Smooth muscle cell (in vitro differentiated cells): ENCODE measurements at regions not wholly inside any gene's neighbourhood (a gene's known extent, or its start where the extent isn't known, plus 50 kb on each side); places are given as distances from the start of the nearest gene placed in this dataset.

Source experiments
- DNase-seq: peaks from one replicate; lab custom pipeline; 2025; ENCODE audit not compliant: unreplicated experiment; lab: John Stamatoyannopoulos, UW
- H2AFZ ChIP-seq: fragments of 200-600 bp; sonication (generic); 2 replicates; pipeline ENCODE4 v1.6.0; 2016; ENCODE audit warnings: antibody characterized with exemption, low read depth, mild to moderate bottlenecking
- H3F3A ChIP-seq: fragments of 200-600 bp; sonication (generic); 2 replicates; pipeline ENCODE4 v1.6.0; 2017; ENCODE audit warnings: antibody characterized with exemption, low read depth
- H3K27ac ChIP-seq: fragments of 200-600 bp; sonication (generic); 2 replicates; pipeline ENCODE4 v1.5.1; 2016; ENCODE audit warnings: low read depth, mild to moderate bottlenecking
- H3K27me3 ChIP-seq: fragments of 200-600 bp; sonication (generic); 2 replicates; pipeline ENCODE4 v1.6.1; 2016; ENCODE audit warnings: low read depth, mild to moderate bottlenecking
- H3K36me3 ChIP-seq: fragments of 200-600 bp; sonication (generic); 2 replicates; pipeline ENCODE4 v1.5.1; 2016; ENCODE audit warnings: low read depth
- H3K4me1 ChIP-seq: fragments of 200-600 bp; sonication (generic); 2 replicates; pipeline ENCODE4 v1.5.1; 2016; ENCODE audit warnings: low read depth
- H3K4me2 ChIP-seq: fragments of 200-600 bp; sonication (generic); 2 replicates; pipeline ENCODE4 v1.6.0; 2016; ENCODE audit warnings: mild to moderate bottlenecking
- H3K4me3 ChIP-seq: fragments of 200-600 bp; sonication (generic); 2 replicates; pipeline ENCODE4 v1.5.1; 2016; ENCODE audit warnings: mild to moderate bottlenecking
- H3K79me2 ChIP-seq: fragments of 200-600 bp; sonication (generic); 2 replicates; pipeline ENCODE4 v1.6.0; 2016; ENCODE audit warnings: low read depth, mild to moderate bottlenecking
- H3K9ac ChIP-seq: fragments of 200-600 bp; sonication (generic); 2 replicates; pipeline ENCODE4 v1.6.0; 2016; ENCODE audit warnings: low read depth
- H3K9me3 ChIP-seq: fragments of 200-600 bp; sonication (generic); replicated peaks from 2 replicates; pipeline ENCODE4 v1.5.1; 2016; ENCODE audit warnings: low read depth
- H4K20me1 ChIP-seq: fragments of 200-600 bp; sonication (generic); 2 replicates; pipeline ENCODE4 v1.6.0; 2016; ENCODE audit warnings: low read depth
- WGBS: methylation state at CpG from one replicate; pipeline ENCODE4 v1.1.7; 2016; ENCODE audit warnings: low lambda C conversion rate; 5-methylcytosine and 5-hydroxymethylcytosine counted together
- TF ChIP-seq, protein P1 (sequence below): fragments of 200-600 bp; sonication (generic); IDR thresholded peaks from 2 replicates; pipeline ENCODE4 v1.5.1; 2017; ENCODE audit warnings: borderline replicate concordance, mild to moderate bottlenecking, antibody characterized with exemption; ENCODE audit not compliant: insufficient read depth, poor library complexity, severe bottlenecking

DNA sequence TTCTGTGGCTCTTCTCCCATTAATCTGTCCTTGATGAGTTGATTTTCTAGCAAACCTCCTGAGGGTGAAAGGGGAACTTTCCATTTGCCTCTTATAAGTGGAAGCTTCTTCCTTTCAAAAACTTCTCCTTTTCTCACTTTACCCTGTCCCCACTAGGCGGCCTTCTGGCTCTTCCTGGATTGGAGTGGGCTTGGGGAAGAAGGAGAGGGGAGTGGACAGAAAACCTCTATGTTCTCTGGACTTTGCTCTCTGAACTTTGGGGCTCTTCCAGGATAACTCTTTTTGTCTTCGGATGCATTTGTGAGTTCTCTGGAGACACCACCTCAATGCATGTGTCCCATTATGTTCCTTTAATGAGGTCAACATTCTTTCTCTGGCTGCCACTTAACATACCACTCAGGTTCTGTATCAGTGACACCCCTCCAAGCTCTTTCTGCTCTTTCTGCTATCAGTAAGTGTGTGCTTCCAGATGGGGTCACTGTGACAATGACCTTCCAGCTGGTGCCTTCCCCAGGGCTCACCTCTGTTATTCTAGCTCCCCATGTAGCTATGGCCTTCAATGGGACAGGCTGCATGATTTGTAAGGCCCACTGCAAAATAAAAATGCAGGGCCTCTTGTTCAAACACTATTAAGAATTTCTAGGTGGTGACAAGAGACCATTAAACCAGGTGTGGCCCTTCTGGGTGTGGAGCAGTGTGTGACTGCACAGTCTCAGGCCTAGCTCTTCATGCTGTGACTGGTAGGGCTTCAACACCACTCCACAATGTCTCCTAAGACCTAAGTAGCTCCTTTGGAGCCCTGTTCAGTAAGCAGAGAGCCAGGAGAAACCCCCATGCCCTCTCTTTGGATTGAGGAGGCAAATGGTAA is 389.2 kb downstream of the EFNB2 start:
- Histone ChIP-seq H3K36me3 (no peaks in the 10 kb centered on the region), H3F3A (peaks cover 6% of the 10 kb centered on the region), H3K9me3 (no peaks in the 10 kb centered on the region), H3K27ac (peak overlapping the region; percentile 29), H2AFZ (peak overlapping the region; percentile 20), H3K4me2 (no peak overlapping the region), H3K4me3 (no peak overlapping the region), H3K79me2 (no peaks in the 10 kb centered on the region), H3K27me3 (no peaks in the 10 kb centered on the region), H4K20me1 (no peaks in the 10 kb centered on the region), H3K4me1 (no peaks in the 10 kb centered on the region), H3K9ac (no peak overlapping the region)
- 74% methylated on average over 2 of the region's 2 CpGs for WGBS
- TF ChIP-seq, protein P1, sequence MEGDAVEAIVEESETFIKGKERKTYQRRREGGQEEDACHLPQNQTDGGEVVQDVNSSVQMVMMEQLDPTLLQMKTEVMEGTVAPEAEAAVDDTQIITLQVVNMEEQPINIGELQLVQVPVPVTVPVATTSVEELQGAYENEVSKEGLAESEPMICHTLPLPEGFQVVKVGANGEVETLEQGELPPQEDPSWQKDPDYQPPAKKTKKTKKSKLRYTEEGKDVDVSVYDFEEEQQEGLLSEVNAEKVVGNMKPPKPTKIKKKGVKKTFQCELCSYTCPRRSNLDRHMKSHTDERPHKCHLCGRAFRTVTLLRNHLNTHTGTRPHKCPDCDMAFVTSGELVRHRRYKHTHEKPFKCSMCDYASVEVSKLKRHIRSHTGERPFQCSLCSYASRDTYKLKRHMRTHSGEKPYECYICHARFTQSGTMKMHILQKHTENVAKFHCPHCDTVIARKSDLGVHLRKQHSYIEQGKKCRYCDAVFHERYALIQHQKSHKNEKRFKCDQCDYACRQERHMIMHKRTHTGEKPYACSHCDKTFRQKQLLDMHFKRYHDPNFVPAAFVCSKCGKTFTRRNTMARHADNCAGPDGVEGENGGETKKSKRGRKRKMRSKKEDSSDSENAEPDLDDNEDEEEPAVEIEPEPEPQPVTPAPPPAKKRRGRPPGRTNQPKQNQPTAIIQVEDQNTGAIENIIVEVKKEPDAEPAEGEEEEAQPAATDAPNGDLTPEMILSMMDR, result no peak
- DNase-seq, result no peak

DNA sequence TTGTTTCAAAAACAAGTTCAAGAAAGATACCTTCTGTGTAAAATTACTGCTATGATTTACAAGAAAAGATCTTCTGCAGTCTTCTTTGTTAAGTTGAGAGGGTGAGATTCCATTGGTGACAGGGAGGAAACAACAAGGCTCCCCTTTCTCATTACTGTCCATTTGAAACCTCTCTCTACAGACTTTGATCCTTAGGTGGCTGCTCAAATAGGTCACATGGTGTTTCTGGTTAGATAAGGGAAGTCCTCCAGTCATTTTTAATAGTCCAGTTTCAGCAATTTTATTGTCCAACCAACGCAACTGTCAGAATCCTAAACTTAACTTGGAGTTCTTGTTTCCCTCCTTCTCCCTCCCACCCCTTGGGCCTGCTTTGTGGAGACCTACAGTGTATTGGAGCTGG is 390.4 kb downstream of the EFNB2 start:
- TF ChIP-seq, protein P1, result no peak
- H3K36me3 ChIP-seq, result no peaks in the 10 kb centered on the region
- no peak for DNase-seq
- no peak overlapping the region for H3K4me3 ChIP-seq
- H3K79me2 ChIP-seq, result no peaks in the 10 kb centered on the region
- no peaks in the 10 kb centered on the region for H3K27me3 ChIP-seq
- no peak overlapping the region for H3K4me2 ChIP-seq
- H2AFZ ChIP-seq, result no peak overlapping the region
- H3K27ac ChIP-seq, result peak overlapping the region; percentile 61
- no peaks in the 10 kb centered on the region for H4K20me1 ChIP-seq
- 75% methylated on average over 1 of the region's 1 CpG for WGBS
- H3K4me1 ChIP-seq, result no peaks in the 10 kb centered on the region
- no peaks in the 10 kb centered on the region for H3K9me3 ChIP-seq
- no peak overlapping the region for H3K9ac ChIP-seq
- H3F3A ChIP-seq, result no peaks in the 10 kb centered on the region

DNA sequence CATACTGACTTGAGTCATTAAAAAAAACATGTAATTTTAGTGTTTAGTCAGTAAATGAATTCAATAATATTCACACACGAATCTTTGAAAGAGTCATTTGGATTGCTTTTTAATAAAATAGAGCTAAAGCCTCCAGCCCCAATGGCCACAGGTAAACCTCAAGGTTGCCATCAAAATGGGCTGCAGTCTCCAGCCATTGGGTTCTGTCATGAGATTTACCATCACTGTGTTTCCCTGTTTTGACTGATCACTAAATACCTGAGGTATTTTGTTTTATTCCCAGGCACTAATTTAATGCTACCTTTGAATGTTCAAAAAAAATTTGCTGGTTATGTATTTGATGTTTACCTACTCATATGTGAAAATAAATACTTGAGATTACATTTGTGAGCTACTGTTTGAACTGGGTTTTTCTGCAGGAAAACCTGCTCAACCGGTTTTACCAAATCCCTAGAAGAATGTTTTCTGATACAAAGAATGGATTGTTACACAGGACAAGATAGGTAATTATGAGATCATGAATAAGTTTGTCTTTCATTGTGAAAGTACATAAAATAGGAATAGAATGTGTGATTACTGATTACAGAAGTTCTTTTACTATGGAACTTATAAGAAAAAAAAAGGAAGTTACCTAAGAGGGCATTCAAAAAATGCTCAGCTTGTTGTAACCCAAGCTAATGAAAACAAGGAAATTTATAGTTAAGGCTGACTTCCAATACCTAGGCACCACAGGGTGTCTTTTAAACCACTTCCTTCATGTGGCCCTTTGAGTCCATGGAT is 391.3 kb downstream of the EFNB2 start:
- Histone ChIP-seq H3F3A (no peaks in the 10 kb centered on the region), H3K36me3 (no peaks in the 10 kb centered on the region), H3K9ac (no peak overlapping the region), H3K4me3 (no peak overlapping the region), H3K4me1 (no peaks in the 10 kb centered on the region), H3K9me3 (no peaks in the 10 kb centered on the region), H2AFZ (no peak overlapping the region), H3K27me3 (no peaks in the 10 kb centered on the region), H3K27ac (peak overlapping the region; percentile 61), H3K4me2 (no peak overlapping the region), H4K20me1 (no peaks in the 10 kb centered on the region), H3K79me2 (no peaks in the 10 kb centered on the region)
- no peak for DNase-seq
- TF ChIP-seq, protein P1, result no peak
- 38% methylated on average over 2 of the region's 2 CpGs for WGBS
